Activated CD8-positive, alpha-beta memory T cell treated with anti-CD3 and anti-CD28 coated beads for 36 hours (primary cell): ENCODE measurements at regions not wholly inside any gene's neighbourhood (a gene's known extent, or its start where the extent isn't known, plus 50 kb on each side); places are given as distances from the start of the nearest gene placed in this dataset.

Experiments
- CTCF ChIA-PET: fragments of 350-600 bp; sonication (Branson Sonifier 250); formaldehyde crosslinking; loops from one replicate; lab custom pipeline; 2021; ENCODE audit warnings: antibody characterized with exemption; lab: Charles Lee
- POLR2A ChIA-PET: fragments of 350-600 bp; sonication (Branson Sonifier 250); formaldehyde crosslinking; loops from one replicate; lab custom pipeline; 2021; ENCODE audit warnings: antibody characterized with exemption; lab: Charles Lee

DNA sequence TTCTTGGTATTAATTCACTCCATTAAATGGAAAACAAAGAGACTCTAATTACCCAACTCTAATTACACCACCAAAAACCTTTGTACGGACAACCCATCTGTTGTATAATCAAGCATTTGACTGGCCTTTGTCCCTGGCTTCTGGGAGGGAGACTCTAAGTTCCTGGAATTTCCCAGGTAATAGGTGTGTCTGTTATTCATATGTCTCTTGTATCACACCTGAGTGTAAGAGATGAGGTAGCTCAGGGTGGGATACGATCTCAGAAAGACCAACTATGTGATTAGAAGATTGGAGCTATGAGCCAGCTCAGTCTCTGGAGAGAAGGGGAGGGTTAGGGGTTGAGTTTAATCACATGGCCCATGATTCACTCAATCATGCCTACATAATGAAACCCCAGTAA is 94.7 kb upstream of the PLXNC1 start:
- CTCF ChIA-PET: no interaction called here
- POLR2A ChIA-PET: no interaction called here

DNA sequence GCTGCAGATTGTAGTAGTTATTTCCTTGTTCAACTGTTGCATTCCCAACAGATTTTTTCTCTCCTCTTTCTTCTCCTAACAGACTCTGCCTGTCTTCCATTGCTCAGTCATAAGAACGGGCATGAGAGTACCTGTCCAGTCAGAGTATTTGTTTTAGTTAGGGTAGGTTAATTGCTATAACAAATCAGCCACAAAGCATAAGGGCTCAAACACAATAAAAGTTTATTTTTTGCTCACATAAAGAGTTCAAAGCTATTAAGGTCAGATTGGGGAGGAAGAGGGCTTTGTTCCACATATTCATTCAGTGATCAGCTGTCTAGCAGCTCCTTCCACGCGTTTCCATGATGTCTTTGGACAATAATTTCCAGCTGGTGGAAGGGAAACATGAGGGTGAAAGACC is 92.8 kb upstream of the PLXNC1 start:
- CTCF ChIA-PET: no interaction called here
- POLR2A ChIA-PET: no interaction called here

DNA sequence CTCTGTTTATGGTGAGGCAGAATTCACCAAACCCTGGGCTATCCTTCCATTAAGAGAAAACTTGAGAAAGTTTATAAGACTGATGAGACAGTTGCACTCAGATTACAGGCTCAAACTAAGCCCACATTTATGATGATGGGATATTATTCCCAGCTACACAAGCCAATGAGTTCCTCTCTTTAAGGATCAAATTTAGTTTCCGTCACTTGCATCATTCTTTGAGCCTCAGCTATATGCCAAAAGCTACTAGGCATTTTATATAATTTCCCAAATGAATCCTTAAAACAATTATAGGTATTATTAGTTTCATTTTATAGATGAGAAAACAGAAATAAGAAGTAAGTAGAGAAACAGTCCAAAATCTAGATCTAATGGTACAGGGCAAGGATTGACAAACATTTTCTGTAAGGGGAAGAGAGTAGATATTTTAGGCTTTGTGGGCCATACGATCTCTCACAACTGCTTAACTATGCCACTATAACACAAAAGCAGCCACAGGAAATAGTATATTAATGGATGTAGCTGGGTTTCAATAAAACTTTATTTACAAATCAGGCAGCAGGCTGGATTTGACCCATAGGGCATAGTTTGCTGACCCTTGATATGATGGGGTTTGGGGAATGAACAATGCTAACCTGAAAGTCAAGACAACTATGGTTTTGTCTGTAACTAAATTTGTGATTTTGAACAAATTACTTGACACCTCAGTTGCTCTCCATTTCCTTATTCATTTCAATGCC is 91.8 kb upstream of the PLXNC1 start:
- ChIA-PET CTCF (no interaction called here), POLR2A (no interaction called here)

DNA sequence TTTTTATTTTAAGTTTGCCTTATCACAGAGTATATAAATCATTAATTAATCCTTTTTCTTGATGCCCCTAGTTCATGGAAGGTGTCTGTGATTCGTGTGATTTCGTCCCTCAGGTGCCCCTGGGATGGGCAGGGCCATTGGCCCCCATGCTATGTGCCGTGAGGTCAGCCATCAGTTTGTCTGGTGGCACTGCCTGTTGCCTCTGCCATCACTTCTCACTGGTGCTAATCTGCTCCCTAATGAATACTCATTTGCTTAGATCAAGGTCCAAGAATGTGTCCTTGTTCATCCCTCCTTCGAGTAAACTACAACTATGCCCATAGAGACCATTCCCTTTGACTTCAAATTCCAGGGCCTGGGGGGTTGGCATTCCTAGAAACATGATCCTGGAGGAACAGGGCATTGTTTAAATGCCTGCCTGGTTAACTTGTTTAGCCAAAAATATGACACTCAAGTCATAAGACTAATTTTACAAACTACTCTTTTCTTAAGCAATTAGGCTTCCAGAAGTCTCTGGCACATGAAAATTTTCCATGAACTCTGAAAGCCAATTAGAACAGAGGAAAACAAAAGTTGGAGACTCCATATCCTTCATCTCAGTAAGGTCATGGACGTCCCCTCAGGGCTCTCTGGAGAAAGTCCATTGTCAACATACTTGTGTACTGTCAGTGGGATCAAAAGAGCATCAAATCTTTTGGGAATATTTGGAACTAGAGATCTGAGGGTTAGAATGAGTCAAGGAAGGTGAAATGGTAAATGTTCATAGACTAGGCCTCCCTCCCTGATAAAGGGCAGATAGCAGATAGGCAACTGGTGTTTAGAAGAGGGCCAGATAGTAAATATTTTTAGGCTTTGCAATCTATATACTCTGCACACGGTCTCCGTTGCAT is 90.9 kb upstream of the PLXNC1 start:
- ChIA-PET CTCF (no interaction called here), POLR2A (no interaction called here)

DNA sequence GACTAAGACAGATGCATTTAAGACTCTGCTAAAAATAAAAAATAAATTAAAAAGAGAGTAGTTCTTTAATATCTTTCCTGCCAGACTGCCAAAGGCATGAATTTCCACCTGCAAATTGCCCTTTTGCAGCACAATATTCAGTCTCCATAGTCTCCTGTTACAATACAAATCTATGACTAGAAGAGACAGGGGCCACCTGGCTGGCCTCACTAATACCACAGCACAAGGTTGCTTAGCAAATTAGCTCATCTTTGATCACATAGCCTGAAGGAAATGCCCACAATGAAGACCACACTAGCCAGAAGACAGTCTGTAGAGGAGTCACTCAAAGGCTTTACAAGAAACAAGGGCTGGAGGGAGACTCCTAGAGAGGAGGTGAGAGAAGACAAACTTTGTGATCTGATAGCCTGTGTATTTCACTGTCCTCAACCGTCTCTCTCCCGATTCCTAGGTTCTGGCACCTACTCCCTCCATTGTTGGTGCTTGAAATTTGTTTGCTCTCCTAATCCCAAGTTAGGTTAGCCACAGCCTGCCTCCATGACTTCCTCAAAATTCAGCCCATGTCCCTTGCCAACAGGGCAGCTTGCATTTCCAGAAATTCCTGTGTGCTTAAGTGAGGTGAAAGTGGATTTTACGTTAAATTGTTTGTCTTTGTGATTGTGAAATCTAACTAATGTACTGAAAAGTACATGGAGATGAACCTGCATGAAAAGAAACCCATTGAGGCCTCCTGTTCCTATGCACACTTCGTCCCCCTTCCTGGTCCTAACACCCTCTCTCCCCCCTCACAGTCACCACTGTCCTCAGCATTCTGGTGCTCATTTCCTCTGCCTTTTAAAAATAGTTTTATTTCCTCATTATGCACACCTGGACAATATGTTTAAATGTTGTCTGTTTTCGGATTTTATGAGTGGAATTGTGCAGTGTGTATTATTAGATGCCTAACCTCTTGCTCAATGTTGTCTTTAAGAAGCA is 88.7 kb upstream of the PLXNC1 start:
- ChIA-PET CTCF (no interaction called here), POLR2A (no interaction called here)

DNA sequence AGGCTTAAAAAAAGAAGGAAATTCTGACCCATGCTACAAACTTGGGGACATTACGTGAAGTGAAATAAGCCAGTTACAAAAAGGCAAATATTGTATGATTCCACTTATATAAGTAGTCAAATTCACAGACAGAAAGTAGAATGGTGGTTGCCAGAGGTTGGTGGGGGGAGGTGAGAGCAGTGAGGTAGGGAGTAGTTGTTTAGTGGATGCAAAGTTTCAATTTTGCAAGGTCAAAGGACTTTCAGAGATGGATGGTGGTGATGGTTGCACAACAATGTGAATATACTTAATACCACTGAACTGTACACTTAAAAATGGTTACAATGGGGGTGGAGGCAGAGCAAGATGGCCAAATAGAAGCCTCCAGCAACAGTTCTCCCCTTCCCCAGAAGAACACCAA is 86.2 kb upstream of the PLXNC1 start:
- ChIA-PET CTCF (no interaction called here), POLR2A (no interaction called here)

DNA sequence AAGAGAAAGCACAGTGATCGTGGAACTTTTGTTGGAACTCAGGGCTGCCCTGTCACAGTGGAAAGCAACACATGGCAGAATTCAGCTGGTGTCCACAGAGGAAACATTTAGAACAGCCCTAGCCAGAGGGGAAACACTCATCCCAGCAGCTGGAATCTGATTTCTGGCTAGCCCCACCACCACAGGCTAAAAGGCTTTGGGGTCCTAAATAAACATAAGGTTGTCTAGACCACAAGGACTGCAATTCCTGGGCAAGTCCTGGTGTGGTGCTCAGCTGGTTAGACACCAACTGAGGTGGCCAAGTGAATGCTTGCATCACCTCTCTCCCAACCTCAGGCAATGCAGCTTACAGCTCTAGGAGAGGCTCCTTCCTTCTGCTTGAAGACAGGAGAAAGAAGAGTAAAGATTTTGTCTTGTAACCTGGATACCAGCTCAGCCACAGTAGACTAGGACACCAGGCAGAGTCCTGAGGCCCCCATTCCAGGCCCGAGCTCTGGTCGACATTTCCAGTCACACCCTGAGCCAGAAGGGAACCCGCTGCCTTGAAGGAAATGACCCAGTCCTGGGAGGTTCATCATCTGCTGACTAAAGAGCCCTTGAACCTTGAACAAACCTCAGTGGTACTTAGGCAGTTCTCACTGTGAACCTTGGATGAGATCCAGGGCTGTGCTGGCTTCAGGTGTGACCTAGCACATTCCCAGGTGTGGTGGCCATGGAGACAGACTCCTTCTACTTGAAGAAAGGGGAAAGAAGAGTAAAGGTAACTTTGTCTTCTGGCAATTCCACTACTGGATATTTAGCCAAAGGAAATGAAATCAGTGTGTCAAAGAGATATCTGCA is 85.4 kb upstream of the PLXNC1 start:
- POLR2A ChIA-PET: no interaction called here
- CTCF ChIA-PET: no interaction called here

DNA sequence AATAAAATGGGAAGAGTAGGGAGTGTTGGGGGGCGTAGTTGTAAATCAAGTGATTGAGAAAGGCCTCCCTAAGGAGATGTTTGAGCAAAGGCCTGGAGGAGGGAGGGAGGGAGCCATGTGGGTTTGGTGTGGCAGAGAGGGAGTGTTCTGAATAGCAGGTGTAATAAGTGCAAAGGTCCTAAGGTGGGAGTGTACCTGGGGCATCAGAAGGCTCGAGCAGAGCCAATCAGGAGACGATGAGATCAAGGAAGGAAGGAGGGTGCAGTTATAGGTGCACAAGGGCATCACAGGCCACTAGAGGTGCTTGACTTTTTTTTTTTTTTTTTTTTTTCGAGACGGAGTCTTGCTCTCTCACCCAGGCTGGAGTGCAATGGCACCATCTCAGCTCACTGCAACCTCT is 77.9 kb upstream of the PLXNC1 start:
- CTCF ChIA-PET: interaction anchor here (0.7 kb wide), 1 partner anchor 335 kb away, joined by 4 read pairs; no protein-coding TSS in a partner anchor
- POLR2A ChIA-PET: no interaction called here

DNA sequence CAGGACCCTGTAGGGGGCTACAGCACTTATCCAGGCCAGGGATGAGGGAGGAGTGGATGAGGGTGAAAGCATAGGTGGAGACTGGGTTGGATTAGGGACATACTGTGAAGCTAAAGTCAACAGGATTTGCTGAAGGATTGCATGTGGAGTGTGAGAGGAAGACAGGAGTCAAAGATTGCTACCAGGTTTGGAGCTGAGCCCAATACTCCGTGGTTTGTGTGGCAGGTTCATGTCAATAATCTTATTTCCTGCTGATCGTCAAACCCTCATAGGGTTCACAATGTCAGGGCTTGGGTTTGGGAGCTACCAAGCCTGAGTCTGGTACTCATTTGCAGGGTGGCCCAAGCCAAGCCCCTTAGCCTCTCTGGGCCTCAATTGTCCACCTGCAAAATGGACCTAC is 77.1 kb upstream of the PLXNC1 start:
- CTCF ChIA-PET: interaction anchor here (0.7 to 1.0 kb wide), 2 partner anchors 30 to 334 kb away, joined by 4 read pairs; no protein-coding TSS in a partner anchor
- POLR2A ChIA-PET: no interaction called here

DNA sequence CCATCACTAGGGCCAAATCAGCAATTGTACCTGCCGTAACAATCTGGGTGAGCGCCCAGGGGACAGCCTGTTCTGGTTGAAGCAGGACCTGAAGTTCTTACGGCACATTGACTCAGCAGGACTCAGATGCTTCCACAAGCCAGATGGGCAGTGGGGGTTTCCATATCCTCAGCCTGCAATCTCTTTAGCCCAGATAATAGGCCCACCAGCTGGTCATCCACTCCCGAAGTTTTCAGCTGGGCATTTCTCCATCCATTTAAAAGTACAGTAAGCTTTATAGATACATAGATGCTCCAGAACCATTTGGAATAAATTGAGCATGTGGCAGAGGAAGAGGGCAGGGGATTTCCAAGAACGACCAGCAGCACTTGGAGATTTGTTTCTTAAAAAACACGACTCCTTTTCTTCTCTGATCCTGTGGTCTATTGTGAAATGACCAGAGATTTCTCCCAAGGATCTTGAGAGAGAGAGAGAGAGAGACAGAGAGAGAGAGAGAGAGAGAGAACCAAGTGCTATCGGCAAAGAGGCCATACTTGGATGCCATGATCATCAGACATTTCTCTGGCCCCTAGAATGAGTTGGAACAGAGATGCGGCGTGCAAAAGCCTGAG is 74.8 kb upstream of the PLXNC1 start:
- CTCF ChIA-PET: no interaction called here
- POLR2A ChIA-PET: no interaction called here

DNA sequence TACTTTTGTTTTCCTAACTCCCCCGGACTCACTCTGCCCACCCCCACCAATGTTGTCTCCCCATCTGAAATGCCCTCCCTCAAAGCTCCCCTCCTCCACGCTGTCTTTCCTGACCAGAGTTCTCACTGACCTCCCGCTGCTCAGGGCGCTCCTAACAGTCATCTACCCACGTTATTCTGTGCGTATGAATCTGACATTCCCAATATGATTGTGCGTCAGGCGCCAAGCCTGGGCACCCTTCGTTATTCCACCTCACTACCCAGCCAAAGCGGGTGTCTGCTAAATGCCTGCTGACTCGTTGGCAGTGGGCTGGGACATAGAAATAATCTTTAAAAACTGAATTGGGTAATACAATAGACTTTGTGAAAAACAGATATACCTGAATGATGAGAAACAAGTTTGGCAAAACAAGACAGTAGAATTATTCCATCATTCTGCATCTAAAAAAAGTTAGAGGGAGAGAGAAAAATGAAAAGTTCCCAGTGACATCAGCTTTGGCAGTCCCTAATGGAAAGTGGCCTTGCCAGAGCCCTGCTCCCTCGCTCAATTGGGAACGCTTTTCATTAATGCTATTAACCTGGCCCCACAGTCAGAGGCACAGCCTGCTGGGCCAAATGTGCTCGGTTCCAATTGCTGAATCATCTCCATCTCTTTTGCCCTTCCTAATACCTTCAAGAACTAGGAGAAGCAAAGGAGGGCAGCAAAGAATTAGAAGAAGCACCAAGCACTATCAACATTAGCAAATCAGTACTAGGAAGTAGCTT is 74.0 kb upstream of the PLXNC1 start:
- CTCF ChIA-PET: interaction anchor here (0.7 to 2.0 kb wide), 4 partner anchors 15 to 1096 kb away, joined by 3 to 7 read pairs (median 4); no protein-coding TSS in a partner anchor

DNA sequence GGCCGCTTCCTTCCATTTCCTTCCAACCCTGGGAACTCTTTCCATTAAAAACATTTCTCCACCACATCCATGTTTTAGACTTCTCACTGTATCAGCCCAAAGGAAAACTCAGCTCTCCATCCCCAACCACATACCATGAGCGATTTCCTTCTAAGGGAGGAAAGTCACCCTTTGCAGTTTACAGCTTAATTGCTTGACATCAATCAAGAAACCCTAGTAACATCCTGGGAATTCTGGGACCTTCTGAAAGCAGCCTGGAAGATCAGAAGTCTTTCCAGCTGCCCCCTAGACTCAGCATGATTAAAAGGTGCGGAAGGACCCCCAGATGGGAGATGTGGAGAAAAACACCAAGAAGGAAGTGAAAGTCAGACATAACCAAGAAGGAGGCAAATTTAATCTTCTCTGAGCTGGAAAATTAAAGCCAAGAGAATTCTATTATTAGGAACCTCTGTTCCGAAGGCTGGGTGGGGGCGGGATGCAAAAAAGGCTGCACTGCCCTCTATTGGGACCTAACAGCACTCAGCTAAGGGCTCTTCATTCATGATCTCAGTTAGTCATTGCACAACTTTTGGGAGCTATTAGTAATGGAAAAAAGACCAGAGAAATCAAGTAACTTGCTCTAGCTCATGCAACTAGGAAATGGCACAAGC is 73.3 kb upstream of the PLXNC1 start:
- ChIA-PET POLR2A (no interaction called here), CTCF (interaction anchor here (0.6 to 2.0 kb wide), 5 partner anchors 14 to 1097 kb away, joined by 3 to 7 read pairs (median 3); no protein-coding TSS in a partner anchor)

More for the DNA sequence above, 74.0 kb upstream of the PLXNC1 start:
- POLR2A ChIA-PET: no interaction called here

DNA sequence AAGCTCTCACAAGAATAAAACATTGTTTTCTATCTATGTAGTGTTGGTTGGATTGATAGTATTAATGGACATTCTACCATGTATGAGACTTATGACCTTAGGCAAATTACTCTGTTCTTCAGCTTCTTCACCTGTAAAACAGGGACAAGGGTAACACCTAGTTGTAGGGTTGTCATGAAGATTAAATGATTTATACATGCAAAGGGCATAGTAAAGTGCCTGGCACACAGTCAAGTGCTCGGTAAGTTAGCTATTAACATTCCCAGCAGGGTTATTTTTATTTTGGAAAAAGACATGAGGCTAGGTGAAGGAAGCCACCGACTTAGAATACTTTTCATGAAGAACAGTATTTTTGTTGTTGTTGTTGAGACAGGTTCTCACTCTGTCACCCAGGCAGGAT is 71.2 kb upstream of the PLXNC1 start:
- CTCF ChIA-PET: no interaction called here
- POLR2A ChIA-PET: no interaction called here

DNA sequence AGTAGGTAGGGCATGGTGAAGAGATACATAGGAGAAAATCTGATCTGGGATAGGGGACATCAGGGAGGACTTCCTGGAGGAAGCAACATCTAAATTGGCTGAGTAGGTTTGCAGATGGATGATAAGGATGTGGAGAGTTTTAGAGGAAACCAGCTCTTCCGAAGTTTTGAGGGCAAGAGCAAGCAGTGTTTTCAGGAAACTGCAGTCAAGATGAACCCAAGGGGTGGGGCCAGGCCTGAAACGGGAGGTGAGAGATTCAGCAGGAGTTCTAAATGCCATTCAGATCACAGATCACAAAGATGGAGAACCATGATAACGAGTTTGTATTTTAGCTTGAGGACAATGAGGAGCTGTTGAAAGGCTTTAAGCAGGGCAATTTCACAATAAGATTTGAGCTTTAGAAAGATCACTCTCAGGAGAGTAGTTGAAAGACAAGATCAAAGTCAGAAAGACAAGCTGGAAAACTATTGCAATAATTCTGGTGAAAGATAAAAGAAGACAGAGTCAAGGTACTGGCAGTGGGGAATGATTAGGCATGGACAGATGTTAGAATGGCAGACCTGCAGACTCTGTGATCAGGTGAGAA is 70.1 kb upstream of the PLXNC1 start:
- POLR2A ChIA-PET: no interaction called here

DNA sequence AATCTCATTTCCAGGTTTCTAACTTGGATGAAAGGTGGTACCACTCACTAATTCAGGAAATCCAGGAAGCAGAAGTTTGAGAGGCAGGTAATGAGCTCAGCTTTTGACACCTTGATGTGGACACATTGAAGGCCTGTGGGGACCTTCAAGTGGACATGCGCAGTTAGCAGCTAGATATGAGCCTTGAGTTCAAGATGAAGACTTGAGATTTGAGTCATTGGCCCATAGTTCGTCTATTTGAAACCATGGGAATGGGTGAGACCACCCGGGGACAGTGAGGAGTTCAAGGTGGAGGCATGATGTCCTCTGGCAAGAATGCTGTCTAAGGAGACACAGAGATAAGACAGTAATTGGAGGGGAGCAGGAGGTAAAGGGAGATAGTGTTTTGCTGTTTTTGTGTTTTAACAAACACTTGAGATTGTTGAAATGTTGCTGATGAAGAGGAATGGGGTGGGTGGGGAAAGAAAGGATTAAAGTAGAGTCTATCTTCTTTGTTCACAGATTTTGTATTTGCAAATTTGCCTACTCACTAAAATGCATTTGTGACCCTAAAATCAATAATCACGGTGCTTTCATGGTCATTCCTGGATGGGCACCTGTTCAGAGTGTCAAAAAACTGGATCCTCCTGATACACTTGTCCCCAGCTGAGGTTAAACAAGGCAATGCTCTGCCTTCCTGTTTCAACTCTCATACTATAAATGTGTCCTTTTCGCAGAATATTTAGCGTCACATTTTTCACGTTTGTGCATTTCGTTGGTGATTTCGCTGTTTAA is 69.5 kb upstream of the PLXNC1 start:
- ChIA-PET POLR2A (no interaction called here), CTCF (no interaction called here)

More for the DNA sequence above, 70.1 kb upstream of the PLXNC1 start:
- CTCF ChIA-PET: no interaction called here
